H9 (cell line): ENCODE measurements at regions not wholly inside any gene's neighbourhood (a gene's known extent, or its start where the extent isn't known, plus 50 kb on each side); places are given as distances from the start of the nearest gene placed in this dataset.
"Not testable (repeated sequence)": the region's sequence is repeated elsewhere in the genome, so short reads cannot be mapped to it uniquely, and the experiment has no call there.

ENCODE experiments used
- DNase-seq: peaks from one replicate; pipeline ENCODE4 v3.0.0-alpha.2; 2017
- H2AFZ ChIP-seq: one replicate; pipeline ENCODE4 v1.6.1; 2013; ENCODE audit warnings: mild to moderate bottlenecking, low read length, control low read depth, moderate library complexity
- H2AK5ac ChIP-seq: 2 replicates; pipeline ENCODE4 v1.6.1; 2013; ENCODE audit warnings: low read length, control low read depth, mixed read lengths; ENCODE audit not compliant: insufficient read length
- H2BK120ac ChIP-seq: one replicate; pipeline ENCODE4 v1.6.1; 2013; ENCODE audit warnings: low read depth, mild to moderate bottlenecking, low read length, control low read depth, inconsistent platforms; ENCODE audit not compliant: poor library complexity, severe bottlenecking
- H2BK12ac ChIP-seq: 2 replicates; pipeline ENCODE4 v1.6.1; 2013; ENCODE audit warnings: low read length, control low read depth, mixed read lengths, low read depth; ENCODE audit not compliant: insufficient read length
- H2BK15ac ChIP-seq: 2 replicates; pipeline ENCODE4 v1.6.1; 2013; ENCODE audit warnings: low read depth, low read length, control low read depth
- H2BK20ac ChIP-seq: one replicate; pipeline ENCODE4 v1.6.1; 2013; ENCODE audit warnings: low read depth, mild to moderate bottlenecking, low read length, control low read depth, inconsistent platforms; ENCODE audit not compliant: poor library complexity, severe bottlenecking
- H2BK5ac ChIP-seq: 2 replicates; pipeline ENCODE4 v1.6.1; 2013; ENCODE audit warnings: low read length, control low read depth, mixed read lengths; ENCODE audit not compliant: insufficient read length
- H3K14ac ChIP-seq: 2 replicates; pipeline ENCODE4 v1.6.1; 2013; ENCODE audit warnings: low read length, control low read depth; ENCODE audit not compliant: insufficient read depth
- H3K18ac ChIP-seq: 2 replicates; pipeline ENCODE4 v1.6.1; 2013; ENCODE audit warnings: low read depth, mild to moderate bottlenecking, mixed read lengths, low read length, control low read depth; ENCODE audit not compliant: insufficient read length
- H3K23ac ChIP-seq: 2 replicates; pipeline ENCODE4 v1.6.1; 2013; ENCODE audit warnings: low read length, control low read depth, mixed read lengths, low read depth; ENCODE audit not compliant: insufficient read length
- H3K23me2 ChIP-seq: 2 replicates; pipeline ENCODE4 v1.6.1; 2013; ENCODE audit warnings: low read depth, mild to moderate bottlenecking, mixed read lengths, low read length, control low read depth; ENCODE audit not compliant: insufficient read length, poor library complexity, severe bottlenecking
- H3K27ac ChIP-seq: 2 replicates; pipeline ENCODE4 v1.5.1; 2013; ENCODE audit warnings: low read length, control low read depth, mixed read lengths, low read depth; ENCODE audit not compliant: insufficient read length
- H3K27me3 ChIP-seq: 2 replicates; pipeline ENCODE4 v1.6.1; 2013; ENCODE audit warnings: low read length, control low read depth, inconsistent platforms; ENCODE audit not compliant: insufficient read depth
- H3K4ac ChIP-seq: 2 replicates; pipeline ENCODE4 v1.6.1; 2013; ENCODE audit warnings: low read depth, mild to moderate bottlenecking, control low read depth, inconsistent platforms, low read length, moderate library complexity
- H3K4me1 ChIP-seq: 2 replicates; pipeline ENCODE4 v1.6.1; 2013; ENCODE audit warnings: low read length, control low read depth, inconsistent platforms; ENCODE audit not compliant: insufficient read depth
- H3K4me2 ChIP-seq: 2 replicates; pipeline ENCODE4 v1.6.1; 2013; ENCODE audit warnings: low read length, control low read depth, mixed read lengths; ENCODE audit not compliant: insufficient read length, insufficient read depth
- H3K56ac ChIP-seq: 2 replicates; pipeline ENCODE4 v1.6.1; 2013; ENCODE audit warnings: low read depth, mild to moderate bottlenecking, mixed read lengths, low read length, control low read depth; ENCODE audit not compliant: insufficient read length
- H3K79me1 ChIP-seq: 2 replicates; pipeline ENCODE4 v1.6.1; 2013; ENCODE audit warnings: low read depth, mild to moderate bottlenecking, moderate library complexity, low read length, control low read depth, inconsistent platforms; ENCODE audit not compliant: insufficient read depth, poor library complexity, severe bottlenecking
- H3K79me2 ChIP-seq: 2 replicates; pipeline ENCODE4 v1.6.1; 2013; ENCODE audit warnings: low read length, control low read depth, inconsistent platforms; ENCODE audit not compliant: insufficient read depth
- H3K9ac ChIP-seq: 2 replicates; pipeline ENCODE4 v1.6.1; 2013; ENCODE audit warnings: low read length, control low read depth, mixed read lengths; ENCODE audit not compliant: insufficient read length; ENCODE audit errors: extremely low read depth
- H3K9me3 ChIP-seq: one replicate; pipeline ENCODE4 v1.6.1; 2013; ENCODE audit warnings: low read depth, low read length, inconsistent platforms; ENCODE audit not compliant: control insufficient read depth
- H3T11ph ChIP-seq: one replicate; pipeline ENCODE4 v1.6.1; 2013; ENCODE audit warnings: mild to moderate bottlenecking, low read length, control low read depth, inconsistent platforms
- H4K20me1 ChIP-seq: one replicate; pipeline ENCODE4 v1.6.1; 2013; ENCODE audit not compliant: control insufficient read depth, insufficient read length, insufficient read depth
- H4K5ac ChIP-seq: 2 replicates; pipeline ENCODE4 v1.6.1; 2013; ENCODE audit warnings: low read depth, mild to moderate bottlenecking, mixed read lengths, low read length, control low read depth; ENCODE audit not compliant: insufficient read length
- H4K8ac ChIP-seq: replicated peaks from 2 replicates; pipeline ENCODE4 v1.6.1; 2013; ENCODE audit warnings: low read length, control low read depth, mixed read lengths, low read depth; ENCODE audit not compliant: insufficient read length
- H4K91ac ChIP-seq: 2 replicates; pipeline ENCODE4 v1.6.1; 2013; ENCODE audit warnings: low read depth, mild to moderate bottlenecking, moderate library complexity, mixed read lengths, low read length, control low read depth; ENCODE audit not compliant: insufficient read length
- H3K27ac Mint-ChIP-seq, 3 experiments: 2 replicates in 2 of 3; 3 replicates in 1 of 3; pipeline ENCODE4 v1.8.0; 2020 to 2021; ENCODE audit warnings: mixed read lengths in 3 of 3, mild to moderate bottlenecking in 1 of 3, moderate library complexity in 1 of 3
- H3K27me3 Mint-ChIP-seq: 2 replicates; pipeline ENCODE4 v1.8.0; 2021; ENCODE audit warnings: low read depth, mild to moderate bottlenecking, moderate library complexity, mixed read lengths
- H3K36me3 Mint-ChIP-seq, 3 experiments: 2 replicates in 2 of 3; 3 replicates in 1 of 3; pipeline ENCODE4 v1.8.0; 2020 to 2021; ENCODE audit warnings: low read depth in 3 of 3, mixed read lengths in 3 of 3; ENCODE audit not compliant: insufficient read depth in 1 of 3
- H3K4me1 Mint-ChIP-seq, 2 experiments: 2 replicates each; pipeline ENCODE4 v1.8.0; 2020; ENCODE audit warnings: mixed read lengths in 2 of 2
- H3K4me3 Mint-ChIP-seq, 2 experiments: 2 replicates in 1 of 2; 3 replicates in 1 of 2; pipeline ENCODE4 v1.8.0; 2020 to 2021; ENCODE audit warnings: mild to moderate bottlenecking in 2 of 2, mixed read lengths in 2 of 2, moderate library complexity in 1 of 2
- H3K9me3 Mint-ChIP-seq, 2 experiments: 2 replicates in 1 of 2; 3 replicates in 1 of 2; pipeline ENCODE4 v1.8.0; 2020; ENCODE audit warnings: mild to moderate bottlenecking in 2 of 2, mixed read lengths in 2 of 2, moderate library complexity in 1 of 2
- CTCF ChIP-seq: fragments of 200-600 bp; sonication (generic); conservative IDR thresholded peaks from 3 replicates; pipeline ENCODE4 v1.8.0; 2021; ENCODE audit warnings: antibody characterized with exemption, mild to moderate bottlenecking
- WGBS: extraction: QIAGEN DNeasy Blood & Tissue Kit; methylation state at CpG from one replicate; pipeline ENCODE4 v1.1.7; 2013; ENCODE audit warnings: missing lambda C conversion rate, low lambda C conversion rate, mixed read lengths; ENCODE audit not compliant: insufficient read length; ENCODE audit errors: extremely low coverage; 5-methylcytosine and 5-hydroxymethylcytosine counted together

- no peak overlapping the region for H4K5ac ChIP-seq
- TF ChIP-seq CTCF, result no peak
- H3K4me2 ChIP-seq, result no peak overlapping the region
- no peak overlapping the region for H3K18ac ChIP-seq
- H3K14ac ChIP-seq, result no peak overlapping the region
- H4K8ac ChIP-seq, result no peak overlapping the region
- H3K4me3 Mint-ChIP-seq, result no peak overlapping the region
- no peak overlapping the region for H3K9ac ChIP-seq
- H3K56ac ChIP-seq, result no peak overlapping the region
- H3K36me3 Mint-ChIP-seq, result 0 out of 7 replicates have a peak, but pooled peaks cover 0 to 4% (median 2%) of the 10 kb centered on the region in 3 experiments
- no peaks in the 10 kb centered on the region for H4K20me1 ChIP-seq
- no peak overlapping the region for H3K23ac ChIP-seq
- no peak overlapping the region for H2BK120ac ChIP-seq
- no peak overlapping the region for H2BK15ac ChIP-seq
- peaks cover 3% of the 10 kb centered on the region in 2 experiments; a peak in 2 of 5 replicates for H3K9me3 Mint-ChIP-seq
- no peak overlapping the region for H2BK12ac ChIP-seq
- no peak overlapping the region for H2AFZ ChIP-seq
- no peak overlapping the region for H3K27ac Mint-ChIP-seq
- H2BK20ac ChIP-seq, result no peak overlapping the region
- no peaks in the 10 kb centered on the region for H3K79me2 ChIP-seq
- H3K27me3 ChIP-seq, result no peaks in the 10 kb centered on the region
- no peaks in the 10 kb centered on the region; the same call in 1 of the 2 replicates for H3K4me1 ChIP-seq
- no peak overlapping the region for H3T11ph ChIP-seq
- no peak overlapping the region for H3K4ac ChIP-seq
- H4K91ac ChIP-seq, result no peak overlapping the region
- H3K27ac ChIP-seq, result no peak overlapping the region
- H3K4me1 Mint-ChIP-seq, result peaks cover 6 to 9% of the 10 kb centered on the region in 2 experiments
- no peaks in the 10 kb centered on the region for H3K27me3 Mint-ChIP-seq
- no peak for DNase-seq
- H2AK5ac ChIP-seq, result no peak overlapping the region
- no peak overlapping the region for H2BK5ac ChIP-seq
- H3K23me2 ChIP-seq, result no peaks in the 10 kb centered on the region
- H3K9me3 ChIP-seq, result no peaks in the 10 kb centered on the region
- H3K79me1 ChIP-seq, result no peaks in the 10 kb centered on the region
These were observed 318.0 kb upstream of the KCNMB2 start for GRCh38 chr3:178218231-178218630.

- not testable (repeated sequence) for H3K56ac ChIP-seq, H3K79me1 ChIP-seq, H3K27me3 ChIP-seq, H3K23ac ChIP-seq, H2BK20ac ChIP-seq, H4K5ac ChIP-seq, H3K4me1 Mint-ChIP-seq, DNase-seq, H3K9me3 Mint-ChIP-seq, H3K4ac ChIP-seq, H3K27ac ChIP-seq, H2AK5ac ChIP-seq, H2BK5ac ChIP-seq, H3K9ac ChIP-seq, H3K4me1 ChIP-seq, H2BK12ac ChIP-seq, H3K4me2 ChIP-seq, H3K79me2 ChIP-seq, H4K8ac ChIP-seq, H2BK120ac ChIP-seq, H4K20me1 ChIP-seq, H4K91ac ChIP-seq, H3K14ac ChIP-seq, H3K36me3 Mint-ChIP-seq, H3K9me3 ChIP-seq, H3K4me3 Mint-ChIP-seq, H2BK15ac ChIP-seq, H3T11ph ChIP-seq, H3K23me2 ChIP-seq, H2AFZ ChIP-seq, H3K27me3 Mint-ChIP-seq, H3K18ac ChIP-seq
- peak overlapping the region in 1 of 3 experiments; percentile 65; a peak in 1 of 7 replicates for H3K27ac Mint-ChIP-seq
- no CpG with 5 or more reads among the region's 4 CpGs for WGBS
These were observed 316.6 kb upstream of the KCNMB2 start for GRCh38 chr3:178219661-178220060.
